CD4-positive, alpha-beta T cell (primary cell): ENCODE measurements at regions not wholly inside any gene's neighbourhood (a gene's known extent, or its start where the extent isn't known, plus 50 kb on each side); places are given as distances from the start of the nearest gene placed in this dataset.

Experiments
- ATAC-seq: fragments of 200-7000 bp; cut with Tn5 transposase; one replicate; pipeline ENCODE4 v1.10.0; 2022; ENCODE audit warnings: mild to moderate bottlenecking; ENCODE audit not compliant: poor library complexity
- CTCF ChIA-PET: fragments of 350-600 bp; sonication (Branson Sonifier 250); formaldehyde crosslinking; loops from one replicate; lab custom pipeline; 2021; ENCODE audit warnings: antibody characterized with exemption, inconsistent platforms; lab: Charles Lee
- POLR2A ChIA-PET: fragments of 350-600 bp; sonication (Branson Sonifier 250); formaldehyde crosslinking; loops from one replicate; lab custom pipeline; 2021; ENCODE audit warnings: antibody characterized with exemption, inconsistent platforms; lab: Charles Lee
- DNase-seq, 14 experiments: peaks; one replicate each; pipeline ENCODE4 v3.0.0-alpha.2; 2013 to 2020; ENCODE audit warnings: mixed read lengths in 2 of 14
- H3K27ac ChIP-seq, 2 donors: one replicate each; pipeline versions ENCODE4 v1.5.1 to v1.7.0; 2013; ENCODE audit warnings: low read length in 2 of 2, low read depth in 1 of 2, mild to moderate bottlenecking in 1 of 2
- H3K27me3 ChIP-seq, 2 experiments: 1 replicate in 1 of 2; 2 replicates in 1 of 2; pipeline versions ENCODE4 v1.6.1 to v1.7.0; 2013; ENCODE audit warnings: low read length in 2 of 2, control low read depth in 1 of 2, mild to moderate bottlenecking in 1 of 2, moderate library complexity in 1 of 2; ENCODE audit not compliant: insufficient read depth in 2 of 2, control insufficient read depth in 1 of 2
- H3K36me3 ChIP-seq: one replicate; pipeline ENCODE4 v1.6.1; 2013; ENCODE audit warnings: low read length, control low read depth; ENCODE audit not compliant: insufficient read depth
- H3K4me1 ChIP-seq: one replicate; pipeline ENCODE4 v1.6.1; 2013; ENCODE audit warnings: low read length, control low read depth; ENCODE audit not compliant: insufficient read depth
- H3K4me3 ChIP-seq: one replicate; pipeline ENCODE4 v1.5.1; 2013; ENCODE audit warnings: mild to moderate bottlenecking, low read length, moderate library complexity
- H3K9me3 ChIP-seq, 2 experiments: 1 replicate in 1 of 2; 2 replicates in 1 of 2; pipeline versions ENCODE4 v1.6.1 to v1.7.0; 2013; ENCODE audit warnings: low read length in 2 of 2, mild to moderate bottlenecking in 2 of 2, control low read depth in 1 of 2, moderate library complexity in 1 of 2; ENCODE audit not compliant: control insufficient read depth in 1 of 2, insufficient read depth in 1 of 2
- H3K27ac Mint-ChIP-seq: one replicate; pipeline ENCODE4 v1.8.0; 2020; ENCODE audit warnings: mixed read lengths
- H3K27me3 Mint-ChIP-seq: one replicate; pipeline ENCODE4 v1.8.0; 2021; ENCODE audit warnings: mixed read lengths
- H3K36me3 Mint-ChIP-seq: one replicate; pipeline ENCODE4 v1.8.0; 2021; ENCODE audit warnings: low read depth, mixed read lengths
- H3K4me1 Mint-ChIP-seq: one replicate; pipeline ENCODE4 v1.8.0; 2021; ENCODE audit warnings: low read depth, mixed read lengths
- H3K4me3 Mint-ChIP-seq: one replicate; pipeline ENCODE4 v1.8.0; 2020; ENCODE audit warnings: mild to moderate bottlenecking, mixed read lengths
- H3K9me3 Mint-ChIP-seq: one replicate; pipeline ENCODE4 v1.8.0; 2020; ENCODE audit warnings: mixed read lengths
- intact Hi-C, 2 experiments: fragments of 100-400 bp; cut with DNase I in 1 of 2; cut with micrococcal nuclease in 1 of 2; formaldehyde crosslinking; loops; one replicate each; pipeline versions ENCODE4 v1.15.1 to v1.9.0; 2023 to 2025; cut with DNase I, micrococcal nuclease
- TF ChIP-seq, protein P1 (sequence below): fragments of 200-600 bp; IDR thresholded peaks from one replicate; pipeline ENCODE4 v1.8.0; 2022; ENCODE audit warnings: antibody characterized with exemption, mild to moderate bottlenecking

GRCh38 chr5:87608385-87608784 is 195.7 kb upstream of the CCNH start:
- ATAC-seq: no peak
- peaks cover 7% of the 10 kb centered on the region for H3K27me3 Mint-ChIP-seq
- no peaks in the 10 kb centered on the region for H3K4me1 Mint-ChIP-seq
- H3K9me3 ChIP-seq: no peaks in the 10 kb centered on the region
- H3K36me3 ChIP-seq: no peaks in the 10 kb centered on the region
- ChIA-PET POLR2A (no interaction called here), CTCF (no interaction called here)
- no peak overlapping the region for H3K4me3 Mint-ChIP-seq
- DNase-seq: no peak
- no peak overlapping the region for H3K27ac Mint-ChIP-seq
- H3K4me1 ChIP-seq: no peaks in the 10 kb centered on the region
- H3K4me3 ChIP-seq: no peak overlapping the region
- H3K9me3 Mint-ChIP-seq: peaks cover 7% of the 10 kb centered on the region
- H3K27ac ChIP-seq: no peak overlapping the region
- TF ChIP-seq, protein P1, sequence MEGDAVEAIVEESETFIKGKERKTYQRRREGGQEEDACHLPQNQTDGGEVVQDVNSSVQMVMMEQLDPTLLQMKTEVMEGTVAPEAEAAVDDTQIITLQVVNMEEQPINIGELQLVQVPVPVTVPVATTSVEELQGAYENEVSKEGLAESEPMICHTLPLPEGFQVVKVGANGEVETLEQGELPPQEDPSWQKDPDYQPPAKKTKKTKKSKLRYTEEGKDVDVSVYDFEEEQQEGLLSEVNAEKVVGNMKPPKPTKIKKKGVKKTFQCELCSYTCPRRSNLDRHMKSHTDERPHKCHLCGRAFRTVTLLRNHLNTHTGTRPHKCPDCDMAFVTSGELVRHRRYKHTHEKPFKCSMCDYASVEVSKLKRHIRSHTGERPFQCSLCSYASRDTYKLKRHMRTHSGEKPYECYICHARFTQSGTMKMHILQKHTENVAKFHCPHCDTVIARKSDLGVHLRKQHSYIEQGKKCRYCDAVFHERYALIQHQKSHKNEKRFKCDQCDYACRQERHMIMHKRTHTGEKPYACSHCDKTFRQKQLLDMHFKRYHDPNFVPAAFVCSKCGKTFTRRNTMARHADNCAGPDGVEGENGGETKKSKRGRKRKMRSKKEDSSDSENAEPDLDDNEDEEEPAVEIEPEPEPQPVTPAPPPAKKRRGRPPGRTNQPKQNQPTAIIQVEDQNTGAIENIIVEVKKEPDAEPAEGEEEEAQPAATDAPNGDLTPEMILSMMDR: no peak
- no peaks in the 10 kb centered on the region for H3K36me3 Mint-ChIP-seq
- no peaks in the 10 kb centered on the region for H3K27me3 ChIP-seq
- intact Hi-C loops: no loop called here

GRCh38 chr5:87605663-87606062 is 192.9 kb upstream of the CCNH start:
- CTCF ChIA-PET: no interaction called here

DNA sequence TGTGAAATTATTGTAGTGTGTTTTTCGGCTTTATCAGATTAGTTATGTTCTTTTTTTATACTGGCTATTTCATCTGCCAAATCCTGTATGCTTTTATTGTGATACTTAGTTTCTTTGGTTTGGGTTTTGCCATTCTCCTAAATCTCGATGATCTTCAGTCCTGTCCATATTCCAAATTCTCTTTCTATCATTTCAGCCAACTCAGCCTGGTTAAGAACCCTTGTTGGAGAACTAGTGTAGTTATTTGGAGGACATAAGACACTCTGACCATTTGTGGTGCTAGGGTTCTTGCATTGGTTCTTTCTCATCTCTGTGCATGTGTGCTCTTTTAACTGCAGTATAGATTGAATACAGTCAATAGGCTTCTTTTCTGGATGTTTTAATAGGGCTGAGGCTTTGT is 187.0 kb upstream of the CCNH start:
- intact Hi-C loops: no loop called here
- TF ChIP-seq, protein P1: no peak
- H3K4me1 Mint-ChIP-seq: no peaks in the 10 kb centered on the region
- H3K36me3 Mint-ChIP-seq: no peaks in the 10 kb centered on the region
- Histone ChIP-seq H3K36me3 (no peaks in the 10 kb centered on the region), H3K27ac (no peak overlapping the region), H3K9me3 (peaks cover 0 to 22% of the 10 kb centered on the region in 2 experiments), H3K4me3 (no peak overlapping the region), H3K27me3 (no peaks in the 10 kb centered on the region), H3K4me1 (no peaks in the 10 kb centered on the region)
- no peak overlapping the region for H3K27ac Mint-ChIP-seq
- CTCF ChIA-PET: no interaction called here
- peaks cover 6% of the 10 kb centered on the region for H3K27me3 Mint-ChIP-seq
- POLR2A ChIA-PET: no interaction called here
- no peak overlapping the region for H3K4me3 Mint-ChIP-seq
- no peak for ATAC-seq
- H3K9me3 Mint-ChIP-seq: peaks cover 10% of the 10 kb centered on the region
- no peak for DNase-seq

More at GRCh38 chr5:87605663-87606062, 192.9 kb upstream of the CCNH start:
- Histone ChIP-seq H3K9me3 (peaks cover 0 to 15% of the 10 kb centered on the region in 2 experiments), H3K27ac (no peak overlapping the region), H3K4me1 (no peaks in the 10 kb centered on the region), H3K36me3 (no peaks in the 10 kb centered on the region), H3K27me3 (no peaks in the 10 kb centered on the region), H3K4me3 (no peak overlapping the region)
- Mint-ChIP-seq H3K9me3 (peaks cover 8% of the 10 kb centered on the region), H3K4me1 (no peaks in the 10 kb centered on the region), H3K4me3 (no peak overlapping the region), H3K27me3 (peaks cover 13% of the 10 kb centered on the region), H3K36me3 (no peaks in the 10 kb centered on the region), H3K27ac (no peak overlapping the region)
- no peak for DNase-seq
- intact Hi-C loops: no loop called here
- TF ChIP-seq, protein P1: no peak
- POLR2A ChIA-PET: no interaction called here
- no peak for ATAC-seq
